Pancreas (tissue), 10 donors: ENCODE measurements at regions not wholly inside any gene's neighbourhood (a gene's known extent, or its start where the extent isn't known, plus 50 kb on each side); places are given as distances from the start of the nearest gene placed in this dataset.

Experiments used
- ATAC-seq, 4 donors: fragments of 200-7000 bp; cut with Tn5 transposase; one replicate each; pipeline versions ENCODE4 v1.8.0 to v1.9.1; 2020; ENCODE audit warnings: mild to moderate bottlenecking in 4 of 4, moderate library complexity in 4 of 4
- DNase-seq, 6 donors: peaks; one replicate each; pipeline ENCODE4 v3.0.0-alpha.2; 2020
- FAIRE-seq: peaks from 2 replicates; lab custom pipeline; 2012; peaks lifted over from hg19 to GRCh38; lab: Jason Lieb, UNC
- H3K27ac ChIP-seq, 4 donors: fragments of 200-600 bp; sonication (generic); 1 replicate in 3 of 4; 2 replicates in 1 of 4; pipeline versions ENCODE4 v1.5.0 to v1.8.0; 2020
- H3K27me3 ChIP-seq, 4 donors: fragments of 200-600 bp; one replicate each; pipeline ENCODE4 v1.8.0; 2021
- H3K36me3 ChIP-seq, 3 donors: fragments of 200-600 bp; sonication (generic) in 1 of 3; one replicate each; pipeline versions ENCODE4 v1.5.0 to v1.8.0; 2020 to 2021
- H3K4me1 ChIP-seq, 3 donors: fragments of 200-600 bp; one replicate each; pipeline ENCODE4 v1.8.0; 2021
- H3K4me3 ChIP-seq, 4 donors: fragments of 200-600 bp; sonication (generic) in 2 of 4; one replicate each; pipeline versions ENCODE4 v1.5.0 to v1.8.0; 2020 to 2021
- H3K9me3 ChIP-seq, 4 donors: fragments of 200-600 bp; one replicate each; pipeline ENCODE4 v1.8.0; 2021
- CTCF ChIP-seq, 4 donors: fragments of 200-600 bp; sonication (generic) in 3 of 4; IDR thresholded peaks; one replicate each; pipeline versions ENCODE4 v1.5.0 to v1.8.0; 2021; ENCODE audit warnings: antibody characterized with exemption in 4 of 4
- WGBS, 2 donors: extraction: QIAGEN DNeasy Blood & Tissue Kit; methylation state at CpG; one replicate each; pipeline ENCODE4 v1.1.7; 2013; 5-methylcytosine and 5-hydroxymethylcytosine counted together
- intact Hi-C, 3 donors: fragments of 100-400 bp; cut with DNase I; formaldehyde crosslinking; loops; one replicate each; pipeline versions ENCODE4 v1.11.1 to v1.14.2; 2022
- donor health status: healthy with polysubstance abuse.
- donor health status: DM: no; HTN: no; CAD: no; lungs with moderate emphysema.
- donor health status: DM: no; HTN: no; CAD: no.
- donor health status: control.
- donor health status: control.
- donor health status: Bipolar disorder and iron deficiency.
- donor health status: DM: yes; HTN: yes; CAD: no.
- donor health status: DM: no; HTN: no; CAD: no.
- donor health status: DM: no; HTN: no; CAD: no.
- donor health status: DM: yes; HTN: yes; CAD: no.

GRCh38 chr13:46479283-46479682, 73.7 kb upstream of the LRCH1 start:
- intact Hi-C loops: no loop called here
- WGBS, 2 donors: 84 to 92% methylated on average over 1 of the region's 1 CpG
- ATAC-seq: no peak

GRCh38 chr13:46478651-46479050, 74.3 kb upstream of the LRCH1 start:
- no peaks in the 10 kb centered on the region for H3K9me3 ChIP-seq
- no peak for TF ChIP-seq CTCF (IDR thresholded peaks at IDR 0.05)
- no peaks in the 10 kb centered on the region for H3K27me3 ChIP-seq
- ATAC-seq (no peak), DNase-seq (no peak), FAIRE-seq (no peak)
- H3K36me3 ChIP-seq: no peaks in the 10 kb centered on the region
- WGBS, 2 donors: 32 to 36% methylated on average over 1 of the region's 1 CpG
- no peak overlapping the region for H3K4me3 ChIP-seq
- H3K4me1 ChIP-seq: no peaks in the 10 kb centered on the region
- no peak overlapping the region for H3K27ac ChIP-seq
- intact Hi-C loops: no loop called here

More at GRCh38 chr13:46479283-46479682, 73.7 kb upstream of the LRCH1 start:
- Histone ChIP-seq H3K4me3 (no peak overlapping the region), H3K36me3 (no peaks in the 10 kb centered on the region), H3K27ac (no peak overlapping the region), H3K9me3 (no peaks in the 10 kb centered on the region), H3K4me1 (no peaks in the 10 kb centered on the region), H3K27me3 (no peaks in the 10 kb centered on the region)
- no peak for DNase-seq
- no peak for TF ChIP-seq CTCF (IDR thresholded peaks at IDR 0.05)
- no peak for FAIRE-seq

- WGBS, 2 donors: 57% methylated on average over 2 of the region's 2 CpGs
- intact Hi-C loops: no loop called here
- FAIRE-seq: no peak
These were observed 76.8 kb upstream of the LRCH1 start for GRCh38 chr13:46476174-46476573.

GRCh38 chr13:46475541-46475991, 77.4 kb upstream of the LRCH1 start:
- no peak for TF ChIP-seq CTCF (IDR thresholded peaks at IDR 0.05)
- Histone ChIP-seq H3K9me3 (no peaks in the 10 kb centered on the region), H3K36me3 (no peaks in the 10 kb centered on the region), H3K4me3 (no peak overlapping the region), H3K27me3 (no peaks in the 10 kb centered on the region), H3K27ac (no peak overlapping the region), H3K4me1 (no peaks in the 10 kb centered on the region)
- peak in 3 of 4 donors; percentile 42 to 61 (median 49) for ATAC-seq
- DNase-seq: no peak
- FAIRE-seq: no peak
- 75 to 84% methylated on average over 6 of the region's 6 CpGs for WGBS, 2 donors
- intact Hi-C loops: no loop called here

More at GRCh38 chr13:46476174-46476573, 76.8 kb upstream of the LRCH1 start:
- H3K27ac ChIP-seq: no peak overlapping the region
- DNase-seq (no peak), ATAC-seq (no peak)
- H3K9me3 ChIP-seq: no peaks in the 10 kb centered on the region
- H3K4me1 ChIP-seq: no peaks in the 10 kb centered on the region
- H3K4me3 ChIP-seq: no peak overlapping the region
- no peaks in the 10 kb centered on the region for H3K36me3 ChIP-seq
- no peaks in the 10 kb centered on the region for H3K27me3 ChIP-seq
- no peak for TF ChIP-seq CTCF (IDR thresholded peaks at IDR 0.05)

GRCh38 chr13:46473806-46474205, 79.2 kb upstream of the LRCH1 start:
- TF ChIP-seq CTCF (IDR thresholded peaks at IDR 0.05): no peak
- Histone ChIP-seq H3K4me3 (no peak overlapping the region), H3K27ac (no peak overlapping the region), H3K4me1 (no peaks in the 10 kb centered on the region), H3K9me3 (no peaks in the 10 kb centered on the region), H3K27me3 (no peaks in the 10 kb centered on the region), H3K36me3 (no peaks in the 10 kb centered on the region)
- WGBS, 2 donors: 90 to 93% methylated on average over 3 of the region's 3 CpGs
- intact Hi-C loops: no loop called here
- ATAC-seq: no peak
- DNase-seq: no peak
- no peak for FAIRE-seq
